Stimulated activated effector memory CD8-positive, alpha-beta T cell treated with anti-CD3 and anti-CD28 coated beads, Interleukin-12 subunit alpha, Interleukin-12 subunit beta, amount 100 ng/mL, for 72 hours (primary cell): ENCODE measurements at regions not wholly inside any gene's neighbourhood (a gene's known extent, or its start where the extent isn't known, plus 50 kb on each side); places are given as distances from the start of the nearest gene placed in this dataset.

Source experiments
- ATAC-seq: fragments of 150-1000 bp; cut with Tn5 transposase; 2 replicates; pipeline ENCODE4 v1.10.0; 2021
- DNase-seq, 2 donors: peaks; one replicate each; pipeline ENCODE4 v3.0.0; 2021 to 2022; ENCODE audit warnings: low spot score in 2 of 2
- H3K27ac Mint-ChIP-seq: one replicate; pipeline ENCODE4 v1.8.0; 2022; ENCODE audit warnings: mild to moderate bottlenecking, mixed read lengths
- H3K36me3 Mint-ChIP-seq: one replicate; pipeline ENCODE4 v1.8.0; 2022; ENCODE audit warnings: mild to moderate bottlenecking, mixed read lengths
- H3K4me1 Mint-ChIP-seq: one replicate; pipeline ENCODE4 v1.8.0; 2022; ENCODE audit warnings: mixed read lengths
- H3K4me3 Mint-ChIP-seq: one replicate; pipeline ENCODE4 v1.8.0; 2022; ENCODE audit warnings: mild to moderate bottlenecking, mixed read lengths
- H3K9me3 Mint-ChIP-seq: one replicate; pipeline ENCODE4 v1.8.0; 2022; ENCODE audit warnings: mixed read lengths

GRCh38 chr12:92544322-92544721 lies 158.5 kb upstream of the PLEKHG7 start:
- DNase-seq (no peak), ATAC-seq (no peak)
- Mint-ChIP-seq H3K27ac (no peak overlapping the region), H3K9me3 (peaks cover 3% of the 10 kb centered on the region), H3K36me3 (no peaks in the 10 kb centered on the region), H3K4me1 (peaks cover 52% of the 10 kb centered on the region), H3K4me3 (no peak overlapping the region)

- Mint-ChIP-seq H3K27ac (no peak overlapping the region), H3K4me3 (no peak overlapping the region), H3K4me1 (peaks cover 57% of the 10 kb centered on the region), H3K9me3 (peaks cover under 1% of the 10 kb centered on the region), H3K36me3 (no peaks in the 10 kb centered on the region)
- ATAC-seq (no peak), DNase-seq (no peak)
These were observed 158.9 kb upstream of the PLEKHG7 start for GRCh38 chr12:92543840-92544239.

- ATAC-seq (no peak), DNase-seq (no peak)
- Mint-ChIP-seq H3K4me3 (no peak overlapping the region), H3K27ac (no peak overlapping the region), H3K4me1 (peaks cover 62% of the 10 kb centered on the region), H3K9me3 (no peaks in the 10 kb centered on the region), H3K36me3 (no peaks in the 10 kb centered on the region)
These were observed 159.4 kb upstream of the PLEKHG7 start for GRCh38 chr12:92543359-92543758.

- Mint-ChIP-seq H3K36me3 (no peaks in the 10 kb centered on the region), H3K9me3 (no peaks in the 10 kb centered on the region), H3K4me1 (peaks cover 68% of the 10 kb centered on the region), H3K4me3 (no peak overlapping the region), H3K27ac (peak overlapping the region; percentile 93)
- DNase-seq (no peak), ATAC-seq (no peak)
These were observed 161.1 kb upstream of the PLEKHG7 start for GRCh38 chr12:92541731-92542130.

GRCh38 chr12:92540782-92541423 lies 161.9 kb upstream of the PLEKHG7 start:
- Mint-ChIP-seq H3K4me1 (peaks cover 70% of the 10 kb centered on the region), H3K27ac (peak overlapping the region; percentile 93), H3K9me3 (no peaks in the 10 kb centered on the region), H3K36me3 (no peaks in the 10 kb centered on the region), H3K4me3 (peak overlapping the region; percentile 47)
- no peak for DNase-seq
- ATAC-seq, result no peak

GRCh38 chr12:92539976-92540781 lies 162.6 kb upstream of the PLEKHG7 start:
- ATAC-seq (peak; percentile 62), DNase-seq (no peak)
- Mint-ChIP-seq H3K27ac (peak overlapping the region; percentile 93), H3K4me3 (peak overlapping the region; percentile 47), H3K36me3 (no peaks in the 10 kb centered on the region), H3K9me3 (no peaks in the 10 kb centered on the region), H3K4me1 (peaks cover 73% of the 10 kb centered on the region)

- H3K36me3 Mint-ChIP-seq, result no peaks in the 10 kb centered on the region
- no peaks in the 10 kb centered on the region for H3K9me3 Mint-ChIP-seq
- H3K4me1 Mint-ChIP-seq, result peaks cover 67% of the 10 kb centered on the region
- DNase-seq (no peak), ATAC-seq (peak; percentile 80)
- H3K27ac Mint-ChIP-seq, result peak overlapping the region; percentile 93
- H3K4me3 Mint-ChIP-seq, result peak overlapping the region; percentile 47
These were observed 163.6 kb upstream of the PLEKHG7 start for GRCh38 chr12:92539110-92539749.

- no peak for DNase-seq
- H3K36me3 Mint-ChIP-seq, result no peaks in the 10 kb centered on the region
- H3K27ac Mint-ChIP-seq, result peak overlapping the region; percentile 93
- H3K9me3 Mint-ChIP-seq, result no peaks in the 10 kb centered on the region
- ATAC-seq, result no peak
- H3K4me3 Mint-ChIP-seq, result no peak overlapping the region
- peaks cover 61% of the 10 kb centered on the region for H3K4me1 Mint-ChIP-seq
These were observed 165.4 kb upstream of the PLEKHG7 start for GRCh38 chr12:92537290-92537960.

- ATAC-seq (no peak), DNase-seq (no peak)
- Mint-ChIP-seq H3K4me3 (no peak overlapping the region), H3K9me3 (no peaks in the 10 kb centered on the region), H3K27ac (peak overlapping the region; percentile 65), H3K4me1 (peaks cover 47% of the 10 kb centered on the region), H3K36me3 (no peaks in the 10 kb centered on the region)
These were observed 166.8 kb upstream of the PLEKHG7 start for GRCh38 chr12:92535961-92536360.

- H3K27ac Mint-ChIP-seq, result no peak overlapping the region
- DNase-seq (no peak), ATAC-seq (no peak)
- H3K36me3 Mint-ChIP-seq, result no peaks in the 10 kb centered on the region
- H3K4me3 Mint-ChIP-seq, result no peak overlapping the region
- H3K9me3 Mint-ChIP-seq, result no peaks in the 10 kb centered on the region
- peaks cover 37% of the 10 kb centered on the region for H3K4me1 Mint-ChIP-seq
These were observed 169.4 kb upstream of the PLEKHG7 start for GRCh38 chr12:92533280-92533890.

- H3K36me3 Mint-ChIP-seq, result no peaks in the 10 kb centered on the region
- H3K9me3 Mint-ChIP-seq, result no peaks in the 10 kb centered on the region
- DNase-seq, result no peak
- H3K27ac Mint-ChIP-seq, result no peak overlapping the region
- no peak for ATAC-seq
- H3K4me1 Mint-ChIP-seq, result peaks cover 20% of the 10 kb centered on the region
- no peak overlapping the region for H3K4me3 Mint-ChIP-seq
These were observed 172.1 kb upstream of the PLEKHG7 start for GRCh38 chr12:92530706-92531105.

- Mint-ChIP-seq H3K4me3 (no peak overlapping the region), H3K27ac (peak overlapping the region; percentile 1), H3K36me3 (no peaks in the 10 kb centered on the region), H3K4me1 (peaks cover 20% of the 10 kb centered on the region), H3K9me3 (no peaks in the 10 kb centered on the region)
- ATAC-seq (peak; percentile 95), DNase-seq (no peak)
These were observed 172.8 kb upstream of the PLEKHG7 start for GRCh38 chr12:92529944-92530343.

- Mint-ChIP-seq H3K27ac (no peak overlapping the region), H3K9me3 (peaks cover 3% of the 10 kb centered on the region), H3K36me3 (no peaks in the 10 kb centered on the region), H3K4me1 (peaks cover 28% of the 10 kb centered on the region), H3K4me3 (no peak overlapping the region)
- no peak for ATAC-seq
- DNase-seq, result no peak
These were observed 174.2 kb upstream of the PLEKHG7 start for GRCh38 chr12:92528586-92528985.

GRCh38 chr12:92528097-92528496 lies 174.7 kb upstream of the PLEKHG7 start:
- H3K4me1 Mint-ChIP-seq, result peaks cover 28% of the 10 kb centered on the region
- DNase-seq (no peak), ATAC-seq (no peak)
- no peak overlapping the region for H3K27ac Mint-ChIP-seq
- no peaks in the 10 kb centered on the region for H3K36me3 Mint-ChIP-seq
- H3K9me3 Mint-ChIP-seq, result peaks cover 5% of the 10 kb centered on the region
- no peak overlapping the region for H3K4me3 Mint-ChIP-seq

- Mint-ChIP-seq H3K9me3 (peaks cover 5% of the 10 kb centered on the region), H3K36me3 (no peaks in the 10 kb centered on the region), H3K4me1 (peaks cover 27% of the 10 kb centered on the region), H3K4me3 (no peak overlapping the region), H3K27ac (peak overlapping the region; percentile 77)
- ATAC-seq, result no peak
- no peak for DNase-seq
These were observed 178.3 kb upstream of the PLEKHG7 start for GRCh38 chr12:92524489-92524888.
